ENCODE measurements at regions not wholly inside any gene's neighbourhood (a gene's known extent, or its start where the extent isn't known, plus 50 kb on each side); places are given as distances from the start of the nearest gene placed in this dataset.

GRCh38 chr5:4196744-4197143 is 601.1 kb downstream of the IRX1 start:
- no peak for FAIRE-seq
- Histone ChIP-seq H3K4me3 (no peak overlapping the region), H3K27me3 (peaks cover 0 to 5% (median 0%) of the 10 kb centered on the region in 4 donors), H3K27ac (no peak overlapping the region), H3K9me3 (no peaks in the 10 kb centered on the region), H3K4me1 (no peaks in the 10 kb centered on the region), H3K36me3 (no peaks in the 10 kb centered on the region)
- TF ChIP-seq CTCF (IDR thresholded peaks at IDR 0.05): no peak
- intact Hi-C loops (cut with DNase I): no loop called here
- WGBS, 2 donors: 17 to 18% methylated on average over 8 of the region's 8 CpGs
- no peak for DNase-seq
- no peak for ATAC-seq

- no peaks in the 10 kb centered on the region for H3K9me3 ChIP-seq
- H3K27ac ChIP-seq: no peak overlapping the region
- H3K4me1 ChIP-seq: no peaks in the 10 kb centered on the region
- TF ChIP-seq CTCF (IDR thresholded peaks at IDR 0.05): no peak
- intact Hi-C loops (cut with DNase I): no loop called here
- FAIRE-seq (no peak), DNase-seq (no peak), ATAC-seq (no peak)
- peaks cover 0 to 5% (median 0%) of the 10 kb centered on the region in 4 donors for H3K27me3 ChIP-seq
- H3K4me3 ChIP-seq: no peak overlapping the region
- 54 to 61% methylated on average over 5 of the region's 5 CpGs for WGBS, 2 donors
- H3K36me3 ChIP-seq: no peaks in the 10 kb centered on the region
Observed at GRCh38 chr5:4197151-4197550, 601.5 kb downstream of the IRX1 start.

GRCh38 chr5:4198461-4198860 is 602.8 kb downstream of the IRX1 start:
- no peak overlapping the region for H3K4me3 ChIP-seq
- DNase-seq (no peak), FAIRE-seq (no peak), ATAC-seq (no peak)
- intact Hi-C loops (cut with DNase I): no loop called here
- no peak overlapping the region for H3K27ac ChIP-seq
- WGBS, 2 donors: 5 to 7% methylated on average over 7 of the region's 7 CpGs
- H3K27me3 ChIP-seq: peaks cover 0 to 5% (median 0%) of the 10 kb centered on the region in 4 donors
- no peak for TF ChIP-seq CTCF (IDR thresholded peaks at IDR 0.05)
- H3K9me3 ChIP-seq: no peaks in the 10 kb centered on the region
- no peaks in the 10 kb centered on the region for H3K36me3 ChIP-seq
- no peaks in the 10 kb centered on the region for H3K4me1 ChIP-seq

GRCh38 chr5:4199049-4199841 is 603.6 kb downstream of the IRX1 start:
- no peaks in the 10 kb centered on the region for H3K36me3 ChIP-seq
- no peak overlapping the region for H3K27ac ChIP-seq
- no peak for FAIRE-seq
- no peak for DNase-seq
- no peaks in the 10 kb centered on the region for H3K9me3 ChIP-seq
- no peak for ATAC-seq
- TF ChIP-seq CTCF (IDR thresholded peaks at IDR 0.05): no peak
- WGBS, 2 donors: 29 to 36% methylated on average over 19 of the region's 19 CpGs
- H3K27me3 ChIP-seq: peaks cover 0 to 5% (median 0%) of the 10 kb centered on the region in 4 donors
- intact Hi-C loops (cut with DNase I): no loop called here
- no peaks in the 10 kb centered on the region for H3K4me1 ChIP-seq
- H3K4me3 ChIP-seq: no peak overlapping the region

- 58 to 65% methylated on average over 4 of the region's 4 CpGs for WGBS, 2 donors
- no peak for DNase-seq
- TF ChIP-seq CTCF (IDR thresholded peaks at IDR 0.05): no peak
- no peak for FAIRE-seq
- Histone ChIP-seq H3K27me3 (peaks cover 0 to 5% (median 0%) of the 10 kb centered on the region in 4 donors), H3K4me3 (no peak overlapping the region), H3K4me1 (no peaks in the 10 kb centered on the region), H3K36me3 (no peaks in the 10 kb centered on the region), H3K9me3 (no peaks in the 10 kb centered on the region), H3K27ac (no peak overlapping the region)
- intact Hi-C loops (cut with DNase I): no loop called here
- no peak for ATAC-seq
Observed at GRCh38 chr5:4203146-4203545, 607.5 kb downstream of the IRX1 start.

All from pancreas (tissue), 10 donors.